ENCODE measurements at regions not wholly inside any gene's neighbourhood (a gene's known extent, or its start where the extent isn't known, plus 50 kb on each side); places are given as distances from the start of the nearest gene placed in this dataset.
"Not testable (repeated sequence)": the region's sequence is repeated elsewhere in the genome, so short reads cannot be mapped to it uniquely, and the experiment has no call there.

DNA sequence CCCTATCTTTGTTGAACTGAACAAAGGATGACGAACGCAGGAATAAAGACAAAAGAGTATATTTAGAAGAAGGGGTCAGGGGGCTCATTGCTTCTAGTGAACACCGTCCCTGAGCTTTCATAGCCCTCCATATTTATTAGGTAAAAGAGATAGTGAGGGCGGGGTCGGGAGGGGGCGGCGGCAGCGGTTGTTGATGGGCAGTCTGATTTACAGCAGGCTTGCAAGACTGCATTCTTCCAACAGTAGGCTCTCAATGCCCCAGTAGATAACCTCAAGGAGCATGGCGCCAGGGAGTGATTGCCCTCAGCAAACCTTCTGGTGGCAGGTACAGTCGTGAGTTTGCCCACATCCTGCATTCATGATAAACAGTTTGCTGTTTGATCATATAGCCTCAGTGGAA lies 563.3 kb upstream of the SYNCRIP start:
- DNase-seq: no peak

DNA sequence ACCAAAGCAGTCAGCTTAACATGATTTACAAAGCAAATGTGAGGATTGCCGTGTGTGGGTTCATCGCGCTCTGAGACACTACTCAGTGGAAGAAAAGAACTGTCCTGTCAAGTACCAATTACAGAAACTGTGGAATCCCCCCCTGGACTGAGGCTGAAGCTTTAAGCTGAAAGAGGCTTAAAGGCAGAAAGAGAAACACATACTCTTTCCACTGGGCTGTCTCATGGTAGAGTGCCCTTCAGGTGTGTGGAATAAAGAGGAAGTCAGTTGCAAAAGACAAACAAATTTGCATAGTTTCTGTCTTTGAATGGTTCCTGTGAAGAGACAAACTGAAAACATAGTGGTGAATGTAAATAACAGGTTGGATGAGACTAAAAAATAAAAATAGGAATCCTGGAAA lies 560.4 kb upstream of the SYNCRIP start:
- DNase-seq: no peak

DNA sequence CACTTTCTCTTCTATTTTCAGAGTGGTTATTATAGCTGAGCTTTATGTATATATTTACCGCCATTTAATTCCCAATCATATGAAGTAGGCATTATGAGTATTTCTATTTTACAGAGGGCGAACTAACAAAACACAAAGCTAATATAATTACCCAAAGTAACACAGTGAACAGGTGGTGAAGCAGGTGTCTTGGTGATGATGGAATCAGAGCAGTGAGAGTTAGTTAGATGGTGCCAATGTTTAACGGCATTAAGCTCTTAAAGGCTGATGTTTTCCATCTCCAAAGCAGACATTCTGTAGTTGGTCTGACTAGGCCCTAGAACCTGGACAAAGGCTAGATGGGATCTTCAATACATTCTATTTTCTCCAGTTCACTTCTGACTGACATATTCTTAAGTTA lies 551.1 kb upstream of the SYNCRIP start:
- peak in 2 of 3 experiments; percentile 46 to 89 for DNase-seq

DNA sequence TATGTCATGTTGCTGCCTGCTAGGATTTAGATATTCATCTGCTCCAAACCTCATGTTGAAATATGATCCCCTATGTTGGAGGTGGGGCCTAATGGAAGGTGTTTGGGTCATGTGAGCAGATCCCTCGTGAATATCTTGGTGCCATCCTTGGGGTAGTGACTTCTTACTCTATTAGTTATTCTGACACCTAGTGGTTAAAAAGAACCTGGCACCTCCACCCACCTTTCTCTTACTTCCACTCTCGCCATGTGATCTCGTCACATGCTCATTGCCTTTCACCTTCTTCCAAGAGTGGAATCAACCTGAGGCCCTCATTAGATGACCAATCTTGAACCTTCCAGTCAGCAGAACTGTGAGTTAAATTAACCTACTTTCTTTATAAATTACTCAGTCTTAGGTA lies 549.4 kb upstream of the SYNCRIP start:
- peak in 2 of 3 experiments; percentile 9 to 24 for DNase-seq

DNA sequence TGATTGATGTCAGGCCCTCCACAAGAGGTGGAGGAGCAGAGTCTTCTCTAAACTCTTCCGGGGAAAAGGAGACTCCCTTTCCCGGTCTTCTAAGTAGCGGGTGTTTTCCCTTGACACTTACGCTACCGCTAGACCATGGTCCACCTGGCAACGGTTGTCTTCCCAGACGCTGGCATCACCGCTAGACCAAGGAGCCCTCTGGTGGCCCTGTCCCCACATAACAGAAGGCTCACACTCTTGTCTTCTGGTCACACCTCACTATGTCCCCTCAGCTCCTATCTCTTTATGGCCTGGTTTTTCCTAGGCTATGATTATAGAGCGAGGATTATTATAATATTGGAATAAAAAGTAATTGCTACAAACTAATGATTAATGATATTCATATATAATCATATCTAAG lies 532.5 kb upstream of the SYNCRIP start:
- peak in 2 of 3 experiments; percentile 14 to 37 for DNase-seq

DNA sequence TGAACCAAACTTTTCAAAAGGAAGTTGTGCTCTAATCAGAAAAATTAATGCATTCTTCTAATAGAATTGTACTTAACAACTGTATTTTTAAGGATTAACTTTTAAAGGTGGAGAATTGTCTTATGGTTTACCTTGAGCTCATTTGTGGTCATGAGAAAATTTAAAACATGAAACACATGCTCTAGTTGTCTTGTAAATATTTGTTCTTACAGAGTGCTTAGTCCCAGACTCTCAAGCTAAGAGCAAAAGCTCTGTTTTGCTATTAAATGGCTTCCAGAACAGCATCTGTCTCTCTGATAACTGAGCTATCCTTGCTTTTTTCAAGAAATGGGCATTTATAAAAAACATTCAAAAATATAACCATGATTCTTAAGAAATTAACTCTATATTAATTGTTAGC lies 512.2 kb upstream of the SYNCRIP start:
- DNase-seq: no peak

DNA sequence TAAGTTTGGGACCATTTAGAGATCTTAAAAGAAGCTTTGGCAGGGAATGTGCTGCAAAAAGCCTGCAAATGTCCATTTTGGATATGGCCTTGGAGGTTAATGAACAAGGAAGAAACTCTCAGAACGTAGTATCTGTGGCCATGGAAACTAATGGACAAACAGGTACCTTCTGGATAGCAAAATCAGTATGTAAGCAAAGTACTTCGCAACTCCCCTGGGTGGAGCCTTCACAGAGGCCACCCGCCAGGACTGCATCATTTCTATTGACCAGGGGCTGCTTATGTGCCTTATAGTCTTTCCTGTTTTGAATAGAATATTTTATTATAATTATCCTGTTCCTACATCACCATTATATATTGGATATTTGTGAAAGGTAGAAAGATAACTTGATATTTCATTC lies 510.8 kb upstream of the SYNCRIP start:
- no peak for DNase-seq

DNA sequence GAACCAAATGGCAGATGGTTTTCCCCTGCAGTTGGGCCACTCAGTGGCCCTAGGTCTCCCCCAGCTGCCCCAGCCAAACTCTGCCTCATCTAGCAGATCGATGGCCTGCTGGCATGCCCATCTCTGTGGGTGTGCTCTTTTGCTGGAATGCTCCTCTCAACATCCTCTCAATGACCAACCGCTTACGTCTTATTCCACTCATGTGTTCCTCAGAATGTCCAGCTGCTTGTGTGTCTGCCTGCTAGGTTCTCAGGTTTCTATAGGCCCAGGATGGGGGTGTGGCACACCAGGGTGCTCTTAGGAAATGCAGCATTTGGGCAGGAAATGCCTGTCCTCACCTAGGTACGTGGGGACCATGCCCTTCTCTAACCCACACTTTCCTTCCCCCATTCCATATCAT lies 509.9 kb upstream of the SYNCRIP start:
- no peak for DNase-seq

DNA sequence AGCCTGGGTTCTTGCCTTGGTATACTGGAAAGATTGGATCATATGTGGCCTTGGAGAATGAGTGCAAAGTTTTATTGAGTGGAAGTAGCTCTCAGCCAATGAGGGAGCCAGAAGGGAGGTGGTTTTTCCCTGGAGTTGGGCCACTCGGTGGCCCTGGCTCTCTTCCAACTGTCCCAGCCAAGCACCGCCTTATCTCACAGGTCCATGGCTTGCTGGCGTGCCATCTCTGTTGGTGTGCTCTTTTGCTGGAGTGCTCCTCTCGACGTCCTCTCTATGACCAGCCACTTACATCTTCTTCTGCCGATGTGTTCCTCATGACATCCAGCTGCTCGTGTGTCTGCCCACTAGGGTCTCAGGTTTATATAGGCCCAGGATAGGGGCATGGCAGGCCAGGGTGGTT lies 505.9 kb upstream of the SYNCRIP start:
- no peak for DNase-seq

DNA sequence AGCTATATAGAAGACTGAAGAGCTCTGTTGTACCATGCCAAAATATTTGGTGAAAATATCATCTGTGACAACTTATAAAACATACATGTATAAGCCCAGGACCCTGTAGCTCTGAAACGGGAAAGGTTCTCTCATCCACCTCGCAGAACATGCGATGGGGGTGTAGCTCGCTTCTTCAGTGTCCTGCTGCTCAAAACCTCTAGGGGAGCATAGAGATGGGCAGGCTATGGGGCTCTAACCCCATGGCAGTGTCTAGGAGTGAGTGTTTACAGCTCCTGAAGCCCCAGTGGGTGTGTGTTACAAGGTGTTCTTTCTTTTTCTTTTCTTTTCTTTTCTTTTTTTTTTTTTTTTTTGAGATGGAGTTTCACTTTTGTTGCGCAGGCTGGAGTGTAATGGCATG lies 505.2 kb upstream of the SYNCRIP start:
- no peak for DNase-seq

DNA sequence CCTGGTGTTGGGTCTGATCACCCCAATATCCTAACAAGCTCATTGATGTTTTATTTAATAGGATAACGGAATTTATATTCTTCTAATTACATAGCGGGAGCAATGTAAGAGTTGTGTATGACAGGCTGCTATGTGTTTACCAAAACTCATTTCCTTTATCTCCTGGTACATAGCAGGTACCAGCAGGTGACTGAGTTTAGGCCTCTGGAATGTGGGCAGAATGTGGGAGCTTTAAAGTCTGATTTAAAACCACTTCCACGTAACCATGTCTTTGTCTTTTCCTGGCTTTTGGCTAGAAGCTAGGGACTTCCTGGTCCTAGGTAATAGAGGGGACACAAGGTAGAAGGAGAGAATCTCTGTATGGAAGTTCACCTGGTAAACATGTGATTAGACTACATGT lies 504.6 kb upstream of the SYNCRIP start:
- DNase-seq: no peak

DNA sequence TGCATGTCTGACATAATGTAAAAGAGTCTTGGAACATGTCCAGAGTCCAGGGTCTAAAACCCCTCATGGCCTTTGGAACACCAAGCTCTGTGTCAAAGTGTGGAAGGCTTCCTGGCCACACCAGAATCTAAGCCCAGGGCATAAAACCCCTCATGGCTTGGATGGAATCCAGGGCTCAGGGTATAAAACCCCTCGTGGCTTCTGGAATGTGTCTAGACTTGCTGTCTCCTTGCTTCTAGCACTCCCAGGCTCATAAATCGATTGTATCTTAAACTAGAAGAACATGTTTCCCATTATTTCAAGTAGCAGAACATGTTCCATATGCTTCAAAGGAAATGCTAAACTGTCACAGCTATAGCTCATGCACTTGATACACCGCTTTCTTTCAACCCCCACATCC lies 504.1 kb upstream of the SYNCRIP start:
- DNase-seq: not testable (repeated sequence)

DNA sequence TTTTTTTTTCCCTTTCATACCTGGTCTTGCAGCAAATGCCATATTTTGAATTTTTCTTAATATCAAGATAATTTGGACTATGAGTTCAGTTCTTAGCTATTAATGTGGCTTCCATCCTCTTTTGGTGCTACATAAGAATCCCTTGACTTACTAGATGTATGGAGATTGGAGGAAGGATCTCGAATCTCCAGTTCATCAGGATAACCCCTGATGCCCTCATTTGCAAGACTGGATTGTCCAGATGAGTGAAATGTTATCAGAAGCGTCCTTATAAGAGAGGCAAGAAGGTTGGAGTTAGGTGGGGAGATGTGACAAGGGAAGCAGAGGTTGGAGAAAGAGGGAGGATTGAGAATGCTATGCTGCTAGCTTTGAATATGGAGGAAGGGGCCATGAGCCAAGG lies 499.6 kb upstream of the SYNCRIP start:
- no peak for DNase-seq

DNA sequence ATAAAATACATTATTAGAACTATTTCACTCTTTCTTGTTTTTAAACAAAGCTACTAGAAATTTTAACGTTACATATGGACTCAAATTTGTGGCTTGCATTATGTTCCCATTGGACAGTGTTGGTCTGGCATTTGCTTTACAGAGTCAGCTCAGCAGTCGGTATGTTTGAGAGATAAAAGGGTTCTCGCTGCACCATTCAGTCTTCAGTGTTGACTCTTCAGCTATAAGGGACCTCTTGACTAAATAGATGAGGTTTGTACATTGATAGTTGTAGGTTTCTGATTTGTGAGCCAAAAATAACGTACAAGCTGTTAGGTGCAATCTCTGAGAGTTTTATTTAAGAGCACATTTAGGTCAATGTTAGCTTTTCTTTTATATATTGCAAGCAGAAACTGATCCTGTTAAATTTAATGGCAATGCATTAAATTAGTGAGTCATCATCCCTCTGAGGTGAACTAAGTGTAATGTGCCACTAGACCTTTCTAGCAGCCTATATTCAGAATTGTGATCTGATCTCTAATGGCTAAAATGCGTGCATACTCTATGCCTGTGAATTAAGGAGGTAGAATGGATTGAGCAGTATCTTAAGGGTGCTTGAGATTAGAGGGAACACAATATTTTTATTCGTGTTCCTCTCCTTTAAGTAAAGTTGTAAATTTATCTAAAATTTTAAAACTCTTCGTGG lies 485.6 kb upstream of the SYNCRIP start:
- DNase-seq: peak in 1 of 3 experiments; percentile 42

DNA sequence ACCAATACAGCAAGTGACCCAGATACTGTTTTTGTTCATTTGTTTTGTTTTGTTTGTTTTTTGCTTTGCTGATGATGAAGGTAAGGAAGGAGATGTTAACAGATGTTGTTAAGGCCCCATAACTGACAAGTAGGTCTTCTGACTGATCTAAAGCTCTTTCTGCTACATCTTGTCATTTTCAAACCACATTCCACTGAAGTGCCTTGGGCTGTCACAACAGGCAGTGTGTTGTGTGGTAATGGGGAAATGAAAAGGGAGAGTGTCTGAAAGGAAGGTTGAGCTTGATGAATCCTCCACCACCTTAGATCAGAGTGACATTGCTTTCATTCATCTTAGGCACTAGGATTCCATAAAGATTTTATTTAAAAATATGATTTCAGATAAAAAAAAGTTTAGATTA lies 479.4 kb upstream of the SYNCRIP start:
- DNase-seq: no peak

DNA sequence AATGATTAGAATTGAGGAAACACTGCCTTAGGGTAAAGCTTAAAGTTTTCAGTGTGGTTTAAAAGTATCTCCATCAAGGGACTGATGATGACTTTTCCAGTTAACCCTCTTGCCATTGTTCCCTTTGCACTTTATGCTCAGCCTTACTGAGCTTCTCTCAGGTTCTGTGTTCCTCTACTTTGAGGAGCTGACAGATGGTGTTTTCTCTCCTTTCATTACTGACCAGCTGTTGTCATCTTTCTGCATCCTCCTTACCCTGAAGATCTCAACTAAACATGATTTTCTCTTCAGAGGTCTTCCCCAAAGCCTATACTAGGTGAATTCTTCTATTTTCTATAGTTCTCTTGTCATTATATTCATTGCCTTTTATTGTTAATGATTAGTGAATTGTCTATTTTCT lies 475.6 kb upstream of the SYNCRIP start:
- DNase-seq: no peak

DNA sequence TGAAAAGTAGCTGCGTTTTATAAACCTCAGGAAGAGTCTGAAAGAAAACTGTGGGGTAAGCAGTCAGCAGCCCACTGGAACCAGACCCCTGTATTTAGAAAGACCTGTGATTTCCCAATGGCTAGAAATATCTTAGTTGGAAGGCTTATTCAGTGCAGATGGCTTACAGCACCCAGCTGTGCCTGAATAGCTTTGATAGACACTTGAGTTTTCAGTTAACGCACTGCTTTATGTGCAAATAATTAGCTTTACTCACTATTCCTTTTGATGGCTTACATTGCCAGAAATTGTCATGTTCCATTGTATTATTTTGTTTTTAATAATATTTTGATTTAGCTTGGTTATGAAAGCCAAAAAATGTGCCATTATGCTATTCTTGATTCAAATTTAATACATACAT lies 465.3 kb upstream of the SYNCRIP start:
- peak in 2 of 3 experiments; percentile 33 to 86 for DNase-seq

DNA sequence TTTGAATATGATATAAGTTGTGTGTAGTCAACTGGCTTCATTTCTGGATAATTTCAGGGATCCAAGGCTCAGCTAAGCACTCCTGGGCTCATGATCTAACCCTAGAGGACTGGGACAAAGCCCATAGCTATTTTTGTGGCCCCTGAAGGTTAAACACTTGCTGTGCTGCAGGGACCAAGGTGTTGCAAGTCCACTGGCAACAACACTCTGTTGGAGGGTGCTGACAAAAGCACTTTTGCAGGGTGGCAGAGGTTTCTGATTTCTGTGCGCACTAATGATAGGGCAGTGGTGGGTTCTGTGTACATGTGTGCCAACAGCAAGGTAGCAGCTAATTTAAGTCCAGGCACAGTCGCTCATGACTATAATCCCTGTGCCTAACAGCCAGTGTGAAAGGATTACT lies 445.3 kb upstream of the SYNCRIP start:
- DNase-seq: no peak

DNA sequence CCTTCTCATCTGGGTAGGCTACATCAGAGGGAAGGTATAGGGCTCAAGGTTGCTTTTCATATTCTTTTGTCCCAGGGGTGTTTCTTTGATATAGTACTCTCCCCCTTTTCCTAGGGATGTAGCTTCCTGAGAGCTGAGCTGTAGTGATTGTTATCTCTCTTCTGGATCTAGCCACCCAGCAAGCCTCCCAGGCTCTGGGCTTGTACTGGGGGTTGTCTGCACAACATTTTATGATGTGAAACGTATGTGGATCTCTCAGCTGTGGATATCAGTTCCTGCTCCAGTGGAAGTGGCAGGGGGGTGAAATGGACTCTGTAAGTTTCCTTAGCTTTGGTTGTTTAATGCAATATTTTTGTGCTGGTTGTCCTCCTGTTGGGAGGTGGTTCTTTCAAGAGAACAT lies 437.3 kb upstream of the SYNCRIP start:
- DNase-seq: no peak

DNA sequence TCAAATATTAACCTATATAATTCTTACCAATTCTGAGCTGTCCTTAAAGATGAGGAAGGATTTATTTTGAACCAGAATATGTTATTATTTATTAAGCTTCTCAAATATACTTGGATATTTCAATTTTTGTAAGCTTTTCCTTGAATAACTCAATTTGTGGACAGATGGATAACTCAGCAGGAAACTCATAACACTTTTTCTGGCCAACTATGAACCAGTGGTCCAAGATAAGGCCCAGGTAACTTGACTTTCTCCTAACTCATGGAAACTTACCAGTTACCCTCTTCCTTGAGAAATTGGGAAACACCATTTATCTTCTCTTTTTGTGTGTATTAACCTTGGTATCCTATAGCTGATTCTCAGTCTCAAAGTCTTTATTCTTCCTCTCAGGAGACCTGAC lies 427.5 kb upstream of the SYNCRIP start:
- DNase-seq: no peak

DNA sequence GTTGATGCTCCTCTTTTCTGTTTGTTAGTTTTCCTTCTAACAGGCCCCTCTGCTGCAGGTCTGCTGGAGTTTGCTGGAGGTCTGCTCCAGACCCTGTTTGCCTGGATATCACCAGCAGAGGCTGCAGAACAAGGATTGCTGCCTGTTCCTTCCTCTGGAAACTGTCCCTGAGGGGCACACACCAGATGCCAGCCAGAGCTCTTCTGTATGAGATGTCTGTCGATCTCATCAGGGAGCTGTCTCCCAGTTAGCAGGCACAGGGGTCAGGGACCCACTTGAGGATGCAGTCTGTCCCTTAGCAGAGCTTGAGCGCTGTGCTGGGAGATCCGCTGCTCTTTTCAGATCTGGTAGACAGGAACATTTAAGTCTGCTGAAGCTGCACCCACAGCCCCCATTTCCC lies 422.3 kb upstream of the SYNCRIP start:
- DNase-seq: not testable (repeated sequence)

DNA sequence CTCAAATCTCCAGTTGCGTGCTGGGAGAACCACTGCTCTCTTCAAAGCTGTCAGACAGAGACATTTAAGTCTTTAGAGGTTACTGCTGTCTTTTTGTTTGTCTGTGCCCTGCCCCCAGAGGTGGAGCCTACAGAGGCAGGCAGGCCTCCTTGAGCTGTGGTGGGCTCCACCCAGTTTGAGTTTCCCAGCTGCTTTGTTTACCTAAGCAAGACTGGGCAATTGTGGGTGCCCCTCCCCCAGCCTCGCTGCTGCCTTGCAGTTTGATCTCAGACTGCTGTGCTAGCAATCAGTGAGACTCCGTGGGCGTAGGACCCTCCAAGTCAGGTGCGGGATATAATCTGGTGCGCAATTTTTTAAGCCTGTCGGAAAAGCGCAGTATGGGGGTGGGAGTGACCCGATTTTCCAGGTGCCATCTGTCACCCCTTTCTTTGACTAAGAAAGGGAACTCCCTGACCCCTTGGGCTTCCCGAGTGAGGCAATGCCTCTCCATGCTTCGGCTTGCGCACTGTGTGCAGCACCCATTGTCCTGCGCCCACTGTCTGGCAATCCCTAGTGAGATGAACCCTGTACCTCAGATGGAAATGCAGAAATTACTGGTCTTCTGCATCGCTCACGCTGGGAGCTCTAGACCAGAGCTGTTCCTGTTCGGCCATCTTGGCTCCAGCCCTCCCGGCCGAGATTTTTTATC lies 414.8 kb upstream of the SYNCRIP start:
- DNase-seq: peak in 1 of 3 experiments; percentile 27

DNA sequence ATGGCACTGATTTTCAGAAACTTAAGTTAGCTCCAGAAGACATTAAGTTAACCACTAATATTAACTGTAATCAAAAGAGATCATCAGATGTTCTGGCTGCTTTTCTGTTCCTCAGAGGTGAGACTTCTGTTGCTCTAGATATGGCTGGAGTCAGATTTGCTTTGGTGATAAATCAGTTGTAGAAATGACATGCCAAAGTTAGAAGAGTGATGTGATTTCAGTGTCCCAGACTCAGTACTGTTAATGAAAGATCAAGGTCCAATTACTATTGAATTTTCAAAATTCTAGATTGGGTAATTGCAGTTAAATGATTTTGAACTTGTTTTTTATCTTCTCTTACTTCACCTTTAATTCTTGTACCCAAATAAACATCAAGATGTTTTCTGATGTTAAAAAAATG lies 402.4 kb upstream of the SYNCRIP start:
- no peak for DNase-seq

DNA sequence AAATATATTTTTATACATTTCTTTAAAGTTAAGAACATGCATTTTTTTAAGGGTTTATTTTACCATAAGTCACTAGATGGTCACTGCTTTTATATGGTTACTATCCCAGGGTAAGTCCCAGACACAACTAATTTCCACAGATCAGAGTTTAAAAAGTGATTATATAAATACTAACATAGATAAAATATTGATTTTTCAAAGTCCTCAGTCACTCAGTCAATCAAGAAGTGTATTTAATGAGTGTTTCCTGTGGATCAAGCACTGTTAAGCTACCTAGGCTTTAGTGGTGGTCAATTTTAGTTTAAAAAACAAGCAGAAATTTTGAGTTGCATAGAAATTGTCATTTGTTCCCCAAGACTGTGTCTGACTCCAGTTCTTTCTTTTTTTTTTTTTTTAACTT lies 399.5 kb upstream of the SYNCRIP start:
- DNase-seq: no peak

DNA sequence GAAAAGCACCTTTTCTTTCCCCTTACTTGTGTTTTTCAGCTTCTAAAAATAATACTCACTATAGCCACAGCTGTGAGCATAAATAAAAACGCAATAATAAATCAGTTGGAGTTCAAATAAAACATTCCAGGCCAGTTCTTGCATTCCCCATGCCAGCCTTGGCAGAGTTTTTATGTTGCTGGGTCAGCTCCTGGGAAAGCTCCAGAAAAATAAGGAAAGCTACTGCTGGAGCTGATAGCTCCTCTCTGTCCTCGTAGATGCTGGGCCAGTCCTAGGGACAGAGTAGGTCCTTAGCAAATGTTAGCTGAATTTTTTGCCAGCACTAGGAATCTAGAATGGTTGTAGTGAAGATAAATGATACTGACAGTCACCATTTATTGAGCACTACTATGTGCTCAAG lies 389.0 kb upstream of the SYNCRIP start:
- no peak for DNase-seq
